Upper lobe of left lung (tissue), 6 donors: ENCODE measurements at regions not wholly inside any gene's neighbourhood (a gene's known extent, or its start where the extent isn't known, plus 50 kb on each side); places are given as distances from the start of the nearest gene placed in this dataset.

Experiments
- ATAC-seq, 2 donors: fragments of 200-7000 bp; cut with Tn5 transposase; one replicate each; pipeline ENCODE4 v1.9.1; 2022; ENCODE audit warnings: mild to moderate bottlenecking in 2 of 2, moderate library complexity in 2 of 2; ENCODE audit not compliant: low FRiP score in 2 of 2
- DNase-seq, 2 donors: peaks; one replicate each; pipeline ENCODE4 v3.0.0-alpha.2; 2019 to 2020
- H3K27ac ChIP-seq, 4 donors: fragments of 200-600 bp; sonication (generic); one replicate each; pipeline ENCODE4 v1.5.1; 2016 to 2019
- H3K27me3 ChIP-seq, 4 donors: fragments of 200-600 bp; sonication (generic); one replicate each; pipeline ENCODE4 v1.5.1; 2017 to 2019
- H3K36me3 ChIP-seq, 4 donors: fragments of 200-600 bp; sonication (generic); one replicate each; pipeline ENCODE4 v1.5.1; 2016 to 2019
- H3K4me1 ChIP-seq, 4 donors: fragments of 200-600 bp; sonication (generic); one replicate each; pipeline ENCODE4 v1.5.1; 2018 to 2019
- H3K4me3 ChIP-seq, 4 donors: fragments of 200-600 bp; sonication (generic); one replicate each; pipeline ENCODE4 v1.5.1; 2017 to 2019; ENCODE audit warnings: mild to moderate bottlenecking in 2 of 4, moderate library complexity in 1 of 4
- H3K9me3 ChIP-seq, 4 donors: fragments of 200-600 bp; sonication (generic); one replicate each; pipeline ENCODE4 v1.5.1; 2018 to 2019
- EP300 ChIP-seq, 4 donors: sonication (generic); formaldehyde crosslinking; IDR thresholded peaks; one replicate each; pipeline ENCODE4 v1.5.1; 2017; ENCODE audit warnings: antibody characterized with exemption in 4 of 4, control low read depth in 2 of 4
- POLR2A ChIP-seq, 4 donors: fragments of 450-650 bp; IDR thresholded peaks; one replicate each; pipeline ENCODE4 v1.5.1; 2016 to 2017; ENCODE audit warnings: antibody characterized with exemption in 4 of 4, mild to moderate bottlenecking in 2 of 4
- POLR2AphosphoS5 ChIP-seq, 2 donors: sonication (generic); formaldehyde crosslinking; IDR thresholded peaks; one replicate each; pipeline ENCODE4 v1.5.1; 2017; ENCODE audit warnings: antibody characterized with exemption in 2 of 2
- WGBS, 2 donors: methylation state at CpG; one replicate each; pipeline ENCODE4 v1.1.5; 2017 to 2018; 5-methylcytosine and 5-hydroxymethylcytosine counted together
- TF ChIP-seq, protein P1 (sequence below), 6 experiments: fragments of 450-650 bp in 4 of 6; fragments of 200-600 bp in 2 of 6; sonication (generic) in 2 of 6; IDR thresholded peaks; one replicate each; pipeline ENCODE4 v1.5.1; 2016 to 2019; ENCODE audit warnings: antibody characterized with exemption in 6 of 6
- donor health status: DM: no; HTN: no; CAD: no; lungs with moderate emphysema.
- donor health status: DM: no; HTN: yes; CAD: no; lungs with severe emphysema.

DNA sequence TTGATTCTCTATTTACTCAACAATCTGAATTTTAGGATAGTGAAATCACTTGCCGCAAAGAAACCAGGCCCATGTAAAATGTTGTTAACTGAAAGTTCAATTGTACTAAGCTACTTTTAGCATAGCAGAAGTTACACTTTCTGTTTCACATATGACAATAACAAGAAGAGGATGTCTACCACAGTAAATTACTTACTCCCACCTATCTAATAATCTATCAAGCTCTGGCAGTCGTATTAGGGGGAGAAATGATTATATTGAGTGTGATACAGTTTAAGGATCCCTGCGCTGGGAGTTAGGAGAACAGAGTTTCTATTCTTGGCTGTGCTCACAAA, 66.5 kb upstream of the CAND1 start:
- TF ChIP-seq EP300 (IDR thresholded peaks at IDR 0.05) (no peak), POLR2A (IDR thresholded peaks at IDR 0.05) (no peak), POLR2AphosphoS5 (IDR thresholded peaks at IDR 0.05) (no peak)
- TF ChIP-seq, protein P1, sequence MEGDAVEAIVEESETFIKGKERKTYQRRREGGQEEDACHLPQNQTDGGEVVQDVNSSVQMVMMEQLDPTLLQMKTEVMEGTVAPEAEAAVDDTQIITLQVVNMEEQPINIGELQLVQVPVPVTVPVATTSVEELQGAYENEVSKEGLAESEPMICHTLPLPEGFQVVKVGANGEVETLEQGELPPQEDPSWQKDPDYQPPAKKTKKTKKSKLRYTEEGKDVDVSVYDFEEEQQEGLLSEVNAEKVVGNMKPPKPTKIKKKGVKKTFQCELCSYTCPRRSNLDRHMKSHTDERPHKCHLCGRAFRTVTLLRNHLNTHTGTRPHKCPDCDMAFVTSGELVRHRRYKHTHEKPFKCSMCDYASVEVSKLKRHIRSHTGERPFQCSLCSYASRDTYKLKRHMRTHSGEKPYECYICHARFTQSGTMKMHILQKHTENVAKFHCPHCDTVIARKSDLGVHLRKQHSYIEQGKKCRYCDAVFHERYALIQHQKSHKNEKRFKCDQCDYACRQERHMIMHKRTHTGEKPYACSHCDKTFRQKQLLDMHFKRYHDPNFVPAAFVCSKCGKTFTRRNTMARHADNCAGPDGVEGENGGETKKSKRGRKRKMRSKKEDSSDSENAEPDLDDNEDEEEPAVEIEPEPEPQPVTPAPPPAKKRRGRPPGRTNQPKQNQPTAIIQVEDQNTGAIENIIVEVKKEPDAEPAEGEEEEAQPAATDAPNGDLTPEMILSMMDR (IDR thresholded peaks at IDR 0.05), result no peak
- Histone ChIP-seq H3K27me3 (no peaks in the 10 kb centered on the region), H3K4me1 (no peaks in the 10 kb centered on the region), H3K4me3 (no peak overlapping the region), H3K36me3 (no peaks in the 10 kb centered on the region), H3K27ac (no peak overlapping the region), H3K9me3 (no peaks in the 10 kb centered on the region)
- 81 to 86% methylated on average over 3 of the region's 3 CpGs for WGBS, 2 donors
- no peak for DNase-seq
- no peak for ATAC-seq

DNA sequence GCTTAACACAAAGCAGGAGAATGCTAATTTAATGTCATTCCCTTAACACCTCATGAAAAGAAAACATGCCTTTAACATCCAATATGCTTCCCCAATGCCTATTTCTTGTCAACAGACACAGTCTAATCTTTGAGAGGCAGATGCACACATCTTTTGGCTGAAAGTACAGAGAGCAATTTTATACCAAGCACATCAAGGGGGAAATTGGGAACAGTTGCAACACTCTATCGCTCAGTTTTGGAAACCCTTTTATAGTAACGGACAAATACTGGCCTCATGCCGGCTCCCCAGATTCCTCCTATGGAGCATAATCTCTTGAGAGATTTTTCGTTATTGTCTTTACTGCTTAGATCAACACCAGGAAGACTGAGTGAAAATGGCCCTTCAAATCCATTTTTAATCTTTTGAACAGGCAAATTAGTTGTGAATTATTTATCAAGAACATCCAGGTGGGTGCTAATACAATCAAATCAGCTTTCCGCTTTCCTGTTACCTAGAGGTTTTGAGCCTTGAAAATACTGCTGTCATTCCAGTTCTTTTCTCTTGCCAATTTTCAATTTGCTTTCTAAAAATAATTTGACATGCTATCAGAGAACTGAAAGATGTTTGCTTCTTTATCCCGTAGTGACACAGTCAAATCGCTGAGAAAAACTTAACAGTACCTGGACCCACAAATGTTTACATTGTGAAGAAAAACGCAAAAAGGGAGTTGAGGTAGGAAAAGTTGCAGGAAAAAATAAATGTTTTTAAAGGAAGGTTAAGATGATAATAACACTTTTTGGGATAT, 60.7 kb upstream of the CAND1 start:
- Histone ChIP-seq H3K4me1 (no peaks in the 10 kb centered on the region), H3K27ac (no peak overlapping the region), H3K9me3 (no peaks in the 10 kb centered on the region), H3K4me3 (no peak overlapping the region), H3K27me3 (no peaks in the 10 kb centered on the region), H3K36me3 (no peaks in the 10 kb centered on the region)
- no peak for TF ChIP-seq POLR2A (IDR thresholded peaks at IDR 0.05)
- TF ChIP-seq EP300 (IDR thresholded peaks at IDR 0.05), result no peak
- TF ChIP-seq, protein P1 (IDR thresholded peaks at IDR 0.05), result no peak
- TF ChIP-seq POLR2AphosphoS5 (IDR thresholded peaks at IDR 0.05), result no peak
- ATAC-seq (no peak), DNase-seq (no peak)
- 61 to 73% methylated on average over 8 of the region's 8 CpGs for WGBS, 2 donors

DNA sequence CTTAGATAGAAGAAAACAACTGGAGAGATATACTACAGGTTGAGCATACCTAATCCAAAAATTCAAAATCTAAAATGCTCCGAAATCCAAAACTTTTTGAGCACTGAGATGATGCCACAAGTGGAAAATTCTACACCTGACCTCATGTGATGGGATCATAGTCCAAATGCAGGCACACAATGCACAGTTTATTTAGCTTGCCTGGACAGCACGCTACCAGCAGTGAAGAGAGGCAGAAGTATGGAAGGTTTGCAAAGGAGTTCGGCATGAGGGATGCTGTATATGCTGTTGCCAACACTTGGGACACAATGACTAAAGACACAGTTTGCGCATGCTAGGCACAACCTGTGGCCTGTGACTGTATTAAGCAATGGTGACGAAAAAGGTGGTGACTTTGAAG, 58.1 kb upstream of the CAND1 start:
- no peak for TF ChIP-seq POLR2A (IDR thresholded peaks at IDR 0.05)
- TF ChIP-seq, protein P1 (IDR thresholded peaks at IDR 0.05), result no peak
- no peak for TF ChIP-seq EP300 (IDR thresholded peaks at IDR 0.05)
- TF ChIP-seq POLR2AphosphoS5 (IDR thresholded peaks at IDR 0.05), result no peak
- Histone ChIP-seq H3K27ac (no peak overlapping the region), H3K9me3 (no peaks in the 10 kb centered on the region), H3K36me3 (no peaks in the 10 kb centered on the region), H3K4me1 (no peaks in the 10 kb centered on the region), H3K27me3 (no peaks in the 10 kb centered on the region), H3K4me3 (no peak overlapping the region)
- no peak for ATAC-seq
- 80% methylated on average over 5 of the region's 5 CpGs for WGBS, 2 donors
- DNase-seq, result no peak

DNA sequence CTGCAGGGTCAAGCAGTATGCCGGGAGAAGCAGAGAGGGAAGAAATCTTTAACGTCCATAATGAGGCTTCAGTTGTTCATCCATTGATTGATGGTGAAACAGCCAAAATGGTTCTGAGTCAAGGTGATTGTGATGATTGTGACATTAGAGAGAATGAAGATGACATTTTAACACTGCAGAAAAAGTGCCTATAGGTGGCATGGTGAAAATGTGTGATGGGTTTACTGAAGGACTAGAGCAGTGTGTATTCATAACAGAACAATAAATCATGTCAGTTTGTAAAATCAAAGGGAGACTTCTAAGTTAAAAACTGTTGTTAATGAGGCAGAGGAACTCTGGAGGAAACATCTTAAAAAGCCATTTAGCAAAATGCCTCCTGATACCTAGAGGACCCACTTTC, 57.7 kb upstream of the CAND1 start:
- WGBS, 2 donors, result 65 to 67% methylated on average over 2 of the region's 2 CpGs
- DNase-seq, result no peak
- TF ChIP-seq EP300 (IDR thresholded peaks at IDR 0.05) (no peak), POLR2A (IDR thresholded peaks at IDR 0.05) (no peak), POLR2AphosphoS5 (IDR thresholded peaks at IDR 0.05) (no peak)
- TF ChIP-seq, protein P1 (IDR thresholded peaks at IDR 0.05), result no peak
- Histone ChIP-seq H3K4me3 (no peak overlapping the region), H3K27me3 (no peaks in the 10 kb centered on the region), H3K27ac (no peak overlapping the region), H3K4me1 (no peaks in the 10 kb centered on the region), H3K36me3 (no peaks in the 10 kb centered on the region), H3K9me3 (no peaks in the 10 kb centered on the region)
- ATAC-seq, result no peak

GRCh38 chr12:67217647-67218046, 51.5 kb upstream of the CAND1 start:
- WGBS, 2 donors, result 79 to 82% methylated on average over 6 of the region's 6 CpGs
- Histone ChIP-seq H3K9me3 (no peaks in the 10 kb centered on the region), H3K4me3 (no peak overlapping the region), H3K27ac (no peak overlapping the region), H3K27me3 (no peaks in the 10 kb centered on the region), H3K36me3 (no peaks in the 10 kb centered on the region), H3K4me1 (no peaks in the 10 kb centered on the region)
- ATAC-seq (no peak), DNase-seq (no peak)
- TF ChIP-seq, protein P1 (IDR thresholded peaks at IDR 0.05), result no peak
- no peak for TF ChIP-seq POLR2AphosphoS5 (IDR thresholded peaks at IDR 0.05)
